ENCODE measurements at regions not wholly inside any gene's neighbourhood (a gene's known extent, or its start where the extent isn't known, plus 50 kb on each side); places are given as distances from the start of the nearest gene placed in this dataset.
"Not testable (repeated sequence)": the region's sequence is repeated elsewhere in the genome, so short reads cannot be mapped to it uniquely, and the experiment has no call there.

- no peak for TF ChIP-seq POLR2A (IDR thresholded peaks at IDR 0.05)
- intact Hi-C loops (cut with DNase I; ENCODE audit: low total_unique reads) = no loop called here
- no peak overlapping the region for H3K4me3 ChIP-seq
- H3K9me3 ChIP-seq = no peaks in the 10 kb centered on the region
- no peaks in the 10 kb centered on the region for H3K4me1 ChIP-seq
- H3K27ac ChIP-seq = no peak overlapping the region
- 68 to 85% methylated on average over 6 of the region's 6 CpGs for WGBS, 2 donors
- H3K36me3 ChIP-seq (ENCODE audit: low read depth, missing control alignments) = no peaks in the 10 kb centered on the region
- H3K27me3 ChIP-seq = no peaks in the 10 kb centered on the region
- DNase-seq = no peak
Measured at GRCh38 chr9:124140941-124141568, 116.7 kb upstream of the NEK6 start.

GRCh38 chr9:124144561-124145123 is 113.1 kb upstream of the NEK6 start:
- H3K4me1 ChIP-seq; intact Hi-C loops (cut with DNase I; ENCODE audit: low total_unique reads); H3K27me3 ChIP-seq; H3K27ac ChIP-seq; H3K36me3 ChIP-seq (ENCODE audit: low read depth, missing control alignments); DNase-seq; H3K4me3 ChIP-seq; H3K9me3 ChIP-seq: not testable (repeated sequence)
- 67 to 76% methylated on average over 10 of the region's 10 CpGs for WGBS, 2 donors

- no peaks in the 10 kb centered on the region for H3K4me1 ChIP-seq
- no peak overlapping the region for H3K4me3 ChIP-seq
- WGBS, 2 donors = 88 to 100% methylated on average over 4 of the region's 4 CpGs
- no peak for TF ChIP-seq CTCF (IDR thresholded peaks at IDR 0.05)
- TF ChIP-seq POLR2A (IDR thresholded peaks at IDR 0.05) = no peak
- no peaks in the 10 kb centered on the region for H3K27me3 ChIP-seq
- intact Hi-C loops (cut with DNase I; ENCODE audit: low total_unique reads) = no loop called here
- no peak for DNase-seq
- H3K9me3 ChIP-seq = no peaks in the 10 kb centered on the region
- no peaks in the 10 kb centered on the region for H3K36me3 ChIP-seq (ENCODE audit: low read depth, missing control alignments)
- no peak overlapping the region for H3K27ac ChIP-seq
Measured at GRCh38 chr9:124146031-124146561, 111.7 kb upstream of the NEK6 start.

- Histone ChIP-seq H3K27me3 (no peaks in the 10 kb centered on the region), H3K9me3 (no peaks in the 10 kb centered on the region), H3K4me1 (no peaks in the 10 kb centered on the region), H3K27ac (no peak overlapping the region), H3K36me3 (ENCODE audit: low read depth, missing control alignments) (no peaks in the 10 kb centered on the region), H3K4me3 (no peak overlapping the region)
- intact Hi-C loops (cut with DNase I; ENCODE audit: low total_unique reads) = no loop called here
- TF ChIP-seq CTCF (IDR thresholded peaks at IDR 0.05) (no peak), POLR2A (IDR thresholded peaks at IDR 0.05) (no peak)
- DNase-seq = no peak
- WGBS, 2 donors = 17 to 58% methylated on average over 1 of the region's 1 CpG
Measured at GRCh38 chr9:124149992-124150391, 107.8 kb upstream of the NEK6 start.

- Histone ChIP-seq H3K4me3 (no peak overlapping the region), H3K4me1 (no peaks in the 10 kb centered on the region), H3K9me3 (no peaks in the 10 kb centered on the region), H3K27me3 (no peaks in the 10 kb centered on the region), H3K27ac (no peak overlapping the region), H3K36me3 (ENCODE audit: low read depth, missing control alignments) (no peaks in the 10 kb centered on the region)
- 48 to 50% methylated on average over 2 of the region's 2 CpGs for WGBS, 2 donors
- DNase-seq = no peak
- no peak for TF ChIP-seq POLR2A (IDR thresholded peaks at IDR 0.05)
- TF ChIP-seq CTCF (IDR thresholded peaks at IDR 0.05) = no peak
- intact Hi-C loops (cut with DNase I; ENCODE audit: low total_unique reads) = no loop called here
Measured at GRCh38 chr9:124163760-124164255, 93.9 kb upstream of the NEK6 start.
